GM21423 (cell line): ENCODE measurements at regions not wholly inside any gene's neighbourhood (a gene's known extent, or its start where the extent isn't known, plus 50 kb on each side); places are given as distances from the start of the nearest gene placed in this dataset.

Experiments used
- ATAC-seq: cut with Tn5 transposase; IDR thresholded peaks from one replicate; pipeline ENCODE4 v1.9.1; 2021; ENCODE audit warnings: mild to moderate bottlenecking, moderate library complexity; ENCODE audit not compliant: unreplicated experiment

- no peak for ATAC-seq
Measured at GRCh38 chr17:77320044-77320440, 179.3 kb downstream of the SEC14L1 start.

GRCh38 chr17:77320485-77321256, 179.9 kb downstream of the SEC14L1 start:
- peak; percentile 17 for ATAC-seq

GRCh38 chr17:77321649-77322513, 181.1 kb downstream of the SEC14L1 start:
- ATAC-seq, result no peak

- peak; percentile 18 for ATAC-seq
Measured at GRCh38 chr17:77322514-77323412, 182.0 kb downstream of the SEC14L1 start.

GRCh38 chr17:77323413-77324171, 182.8 kb downstream of the SEC14L1 start:
- ATAC-seq, result no peak

- ATAC-seq, result no peak
Measured at GRCh38 chr17:77324227-77324626, 183.5 kb downstream of the SEC14L1 start.

GRCh38 chr17:77325577-77326075, 184.9 kb downstream of the SEC14L1 start:
- ATAC-seq, result peak; percentile 7

- ATAC-seq, result no peak
Measured at GRCh38 chr17:77326076-77326591, 185.4 kb downstream of the SEC14L1 start.

- ATAC-seq, result no peak
Measured at GRCh38 chr17:77326636-77327035, 185.9 kb downstream of the SEC14L1 start.

- ATAC-seq, result no peak
Measured at GRCh38 chr17:77327181-77327565, 186.4 kb downstream of the SEC14L1 start.

GRCh38 chr17:77327566-77328464, 187.0 kb downstream of the SEC14L1 start:
- no peak for ATAC-seq

GRCh38 chr17:77328823-77329740, 188.3 kb downstream of the SEC14L1 start:
- ATAC-seq, result no peak

GRCh38 chr17:77329741-77330531, 189.2 kb downstream of the SEC14L1 start:
- no peak for ATAC-seq

- no peak for ATAC-seq
Measured at GRCh38 chr17:77330602-77331081, 189.9 kb downstream of the SEC14L1 start.

- peak; percentile 74 for ATAC-seq
Measured at GRCh38 chr17:77331301-77331864, 190.6 kb downstream of the SEC14L1 start.
